ENCODE measurements at regions not wholly inside any gene's neighbourhood (a gene's known extent, or its start where the extent isn't known, plus 50 kb on each side); places are given as distances from the start of the nearest gene placed in this dataset.

GRCh38 chr12:71011261-71011660 is 90.7 kb upstream of the PTPRR start:
- no peak for DNase-seq (ENCODE audit: low read depth in 4 of 4, low spot score in 2 of 4)

GRCh38 chr12:71010143-71010479 is 89.6 kb upstream of the PTPRR start:
- DNase-seq (ENCODE audit: low read depth in 4 of 4, low spot score in 2 of 4) = no peak

- DNase-seq (ENCODE audit: low read depth in 4 of 4, low spot score in 2 of 4) = no peak
Observed at GRCh38 chr12:71009430-71010142, 89.0 kb upstream of the PTPRR start.

- no peak for DNase-seq (ENCODE audit: low read depth in 4 of 4, low spot score in 2 of 4)
Observed at GRCh38 chr12:71008616-71009015, 88.1 kb upstream of the PTPRR start.

- DNase-seq (ENCODE audit: low read depth in 4 of 4, low spot score in 2 of 4) = no peak
Observed at GRCh38 chr12:71007781-71008404, 87.4 kb upstream of the PTPRR start.

- DNase-seq (ENCODE audit: low read depth in 4 of 4, low spot score in 2 of 4) = no peak
Observed at GRCh38 chr12:71007020-71007419, 86.5 kb upstream of the PTPRR start.

- DNase-seq (ENCODE audit: low read depth in 4 of 4, low spot score in 2 of 4) = no peak
Observed at GRCh38 chr12:71005166-71005565, 84.6 kb upstream of the PTPRR start.

- no peak for DNase-seq (ENCODE audit: low read depth in 4 of 4, low spot score in 2 of 4)
Observed at GRCh38 chr12:71004578-71004977, 84.0 kb upstream of the PTPRR start.

- DNase-seq (ENCODE audit: low read depth in 4 of 4, low spot score in 2 of 4) = no peak
Observed at GRCh38 chr12:71000748-71001147, 80.2 kb upstream of the PTPRR start.

GRCh38 chr12:71000255-71000654 is 79.7 kb upstream of the PTPRR start:
- no peak for DNase-seq (ENCODE audit: low read depth in 4 of 4, low spot score in 2 of 4)

GRCh38 chr12:70994217-70994788 is 73.8 kb upstream of the PTPRR start:
- no peak for DNase-seq (ENCODE audit: low read depth in 4 of 4, low spot score in 2 of 4)

- no peak for DNase-seq (ENCODE audit: low read depth in 4 of 4, low spot score in 2 of 4)
Observed at GRCh38 chr12:70989232-70989631, 68.7 kb upstream of the PTPRR start.

- no peak for DNase-seq (ENCODE audit: low read depth in 4 of 4, low spot score in 2 of 4)
Observed at GRCh38 chr12:70985850-70986249, 65.3 kb upstream of the PTPRR start.

GRCh38 chr12:70983692-70984091 is 63.2 kb upstream of the PTPRR start:
- peak in 1 of 4 donors; percentile 9 for DNase-seq (ENCODE audit: low read depth in 4 of 4, low spot score in 2 of 4)

- DNase-seq (ENCODE audit: low read depth in 4 of 4, low spot score in 2 of 4) = peak in 2 of 4 donors; percentile 4 to 13
Observed at GRCh38 chr12:70982991-70983390, 62.5 kb upstream of the PTPRR start.

GRCh38 chr12:70982286-70982685 is 61.7 kb upstream of the PTPRR start:
- no peak for DNase-seq (ENCODE audit: low read depth in 4 of 4, low spot score in 2 of 4)

- no peak for DNase-seq (ENCODE audit: low read depth in 4 of 4, low spot score in 2 of 4)
Observed at GRCh38 chr12:70971001-70971794, 50.7 kb upstream of the PTPRR start.

Measured in left renal cortex interstitium (tissue), 4 donors.